ENCODE measurements at regions not wholly inside any gene's neighbourhood (a gene's known extent, or its start where the extent isn't known, plus 50 kb on each side); places are given as distances from the start of the nearest gene placed in this dataset.
A peak's percentile ranks its signal among the peaks of the same experiment; 100 is the strongest.

- H3K79me2 ChIP-seq (ENCODE audit: insufficient read depth, low read length): no peaks in the 10 kb centered on the region
- H3K79me1 ChIP-seq (ENCODE audit: insufficient read depth, low read depth, low read length, poor library complexity, severe bottlenecking): no peaks in the 10 kb centered on the region
- H2AFZ ChIP-seq (ENCODE audit: low read length): no peak overlapping the region
- no peak overlapping the region for H3K27ac ChIP-seq (ENCODE audit: insufficient read length, low read depth, low read length)
- H4K5ac ChIP-seq (ENCODE audit: insufficient read length, low read depth, low read length): no peak overlapping the region
- H4K20me1 ChIP-seq (ENCODE audit: control insufficient read depth, insufficient read depth, insufficient read length): no peaks in the 10 kb centered on the region
- no peak overlapping the region for H3K14ac ChIP-seq (ENCODE audit: insufficient read depth, low read length)
- no peaks in the 10 kb centered on the region; a peak in 1 of 7 replicates for H3K36me3 Mint-ChIP-seq (ENCODE audit: insufficient read depth in 1 of 3, low read depth in 3 of 3)
- no peaks in the 10 kb centered on the region; a peak in 1 of 5 replicates for H3K9me3 Mint-ChIP-seq
- no peaks in the 10 kb centered on the region for H3K27me3 ChIP-seq (ENCODE audit: insufficient read depth, low read length)
- WGBS (ENCODE audit: extremely low coverage, insufficient read length, low lambda C conversion rate): no CpG with 5 or more reads among the region's 5 CpGs
- no peak overlapping the region for H3K23ac ChIP-seq (ENCODE audit: insufficient read length, low read depth, low read length)
- H3K18ac ChIP-seq (ENCODE audit: insufficient read length, low read depth, low read length): no peak overlapping the region
- H3K56ac ChIP-seq (ENCODE audit: insufficient read length, low read depth, low read length): no peak overlapping the region
- no peak overlapping the region for H2AK5ac ChIP-seq (ENCODE audit: insufficient read length, low read length)
- no peak overlapping the region for H3K4me3 Mint-ChIP-seq
- no peak overlapping the region for H4K8ac ChIP-seq (replicated peaks; ENCODE audit: insufficient read length, low read depth, low read length)
- H2BK120ac ChIP-seq (ENCODE audit: low read depth, low read length, poor library complexity, severe bottlenecking): no peak overlapping the region
- H3K9me3 ChIP-seq (ENCODE audit: control insufficient read depth, low read depth, low read length): no peaks in the 10 kb centered on the region
- H2BK20ac ChIP-seq (ENCODE audit: low read depth, low read length, poor library complexity, severe bottlenecking): no peak overlapping the region
- H2BK15ac ChIP-seq (ENCODE audit: low read depth, low read length): no peak overlapping the region
- H3K27me3 Mint-ChIP-seq (ENCODE audit: low read depth): no peaks in the 10 kb centered on the region; the same call in 1 of the 2 replicates
- H4K91ac ChIP-seq (ENCODE audit: insufficient read length, low read depth, low read length): no peak overlapping the region
- H3K27ac Mint-ChIP-seq: peak overlapping the region in 1 of 3 experiments; percentile 62; a peak in 1 of 7 replicates
- H3K4ac ChIP-seq (ENCODE audit: low read depth, low read length): no peak overlapping the region
- peaks cover 5 to 6% of the 10 kb centered on the region in 2 experiments for H3K4me1 Mint-ChIP-seq
- no peak for TF ChIP-seq CTCF (conservative IDR thresholded peaks at IDR 0.05)
- no peaks in the 10 kb centered on the region for H3K4me1 ChIP-seq (ENCODE audit: insufficient read depth, low read length)
- no peak overlapping the region for H3K9ac ChIP-seq (ENCODE audit: extremely low read depth, insufficient read length, low read length)
- H3K23me2 ChIP-seq (ENCODE audit: insufficient read length, low read depth, low read length, poor library complexity, severe bottlenecking): no peaks in the 10 kb centered on the region
- DNase-seq: no peak
- H3K4me2 ChIP-seq (ENCODE audit: insufficient read depth, insufficient read length, low read length): no peak overlapping the region
- H2BK12ac ChIP-seq (ENCODE audit: insufficient read length, low read depth, low read length): no peak overlapping the region
- no peak overlapping the region for H3T11ph ChIP-seq (ENCODE audit: low read length)
- no peak overlapping the region for H2BK5ac ChIP-seq (ENCODE audit: insufficient read length, low read length)
These were observed 329.8 kb upstream of the PROK2 start for GRCh38 chr3:72114773-72115172.

Data from H9 (cell line).